Thyroid gland (tissue), 4 donors: ENCODE measurements at regions not wholly inside any gene's neighbourhood (a gene's known extent, or its start where the extent isn't known, plus 50 kb on each side); places are given as distances from the start of the nearest gene placed in this dataset.

Source experiments
- CTCF ChIP-seq, 6 experiments: fragments of 200-600 bp in 3 of 6; fragments of 450-650 bp in 3 of 6; sonication (generic) in 3 of 6; IDR thresholded peaks; one replicate each; pipeline ENCODE4 v1.5.1; 2016 to 2019; ENCODE audit warnings: antibody characterized with exemption in 6 of 6, mild to moderate bottlenecking in 2 of 6, inconsistent platforms in 1 of 6, moderate library complexity in 1 of 6
- POLR2A ChIP-seq, 2 donors: fragments of 450-650 bp; IDR thresholded peaks; one replicate each; pipeline ENCODE4 v1.6.1; 2017; ENCODE audit warnings: antibody characterized with exemption in 2 of 2, mild to moderate bottlenecking in 2 of 2, moderate library complexity in 1 of 2

DNA sequence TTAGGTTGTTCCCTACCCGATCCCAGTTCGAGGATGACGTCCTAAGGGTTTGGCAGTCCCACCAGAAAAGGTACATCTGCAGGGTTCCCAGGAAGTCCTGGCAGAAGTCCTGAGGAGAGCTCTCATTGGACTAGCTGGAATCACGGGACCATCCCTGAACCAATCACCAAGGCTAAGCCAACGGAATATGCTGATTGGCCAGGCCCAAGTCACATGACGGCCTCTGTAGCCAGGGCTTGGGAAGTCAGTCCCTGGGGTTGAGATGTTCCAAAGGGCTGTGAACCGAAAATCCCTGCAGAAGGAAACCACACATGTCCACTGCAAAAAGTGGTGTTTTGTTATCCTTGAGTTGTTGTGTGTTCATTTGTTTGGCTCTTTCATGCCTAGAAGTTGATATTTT is 68.2 kb upstream of the ZNF423 start:
- no peak for TF ChIP-seq CTCF (IDR thresholded peaks at IDR 0.05)
- no peak for TF ChIP-seq POLR2A (IDR thresholded peaks at IDR 0.05)
